HG02759 (cell line): ENCODE measurements at regions not wholly inside any gene's neighbourhood (a gene's known extent, or its start where the extent isn't known, plus 50 kb on each side); places are given as distances from the start of the nearest gene placed in this dataset.

ENCODE experiments used
- ATAC-seq: cut with Tn5 transposase; IDR thresholded peaks from one replicate; pipeline ENCODE4 v1.9.1; 2021; ENCODE audit warnings: mild to moderate bottlenecking, moderate library complexity; ENCODE audit not compliant: unreplicated experiment

GRCh38 chr1:58890113-58890512, 106.3 kb upstream of the JUN start:
- ATAC-seq = no peak

- ATAC-seq = no peak
Measured at GRCh38 chr1:58890609-58891008, 106.8 kb upstream of the JUN start.

GRCh38 chr1:58891347-58891746, 107.5 kb upstream of the JUN start:
- no peak for ATAC-seq

DNA sequence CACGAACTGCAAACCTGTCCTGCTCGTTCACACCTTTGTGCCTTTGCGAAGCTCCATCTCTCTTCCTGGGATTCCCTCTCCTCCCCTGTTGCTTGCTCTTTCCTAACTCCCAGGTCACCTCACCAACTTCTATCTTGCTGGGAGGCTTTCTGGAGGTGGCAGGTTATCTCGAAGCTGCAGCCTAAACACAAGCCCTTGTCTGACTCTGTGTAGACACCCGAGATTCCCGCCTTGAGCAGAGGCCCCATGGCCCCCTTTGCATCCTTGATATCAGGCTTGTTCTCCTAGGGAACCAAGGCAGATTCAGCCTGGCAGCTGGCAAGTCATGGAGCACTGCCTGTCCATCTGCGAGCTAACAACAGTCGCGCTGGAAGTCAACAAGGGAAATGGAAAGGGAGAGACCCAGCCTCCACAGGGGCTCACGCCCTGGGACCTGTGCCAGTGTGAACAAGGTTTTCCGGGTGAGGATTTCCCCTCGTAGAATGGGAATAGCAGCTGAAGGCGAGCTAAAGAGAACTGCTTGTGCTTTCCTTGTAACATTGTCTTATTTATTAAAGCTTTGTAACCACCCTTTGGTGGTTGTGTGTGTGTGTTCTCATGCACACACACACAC, 109.5 kb upstream of the JUN start:
- ATAC-seq = no peak

GRCh38 chr1:58895082-58895481, 111.2 kb upstream of the JUN start:
- ATAC-seq = no peak

- ATAC-seq = no peak
Measured at GRCh38 chr1:58895559-58896145, 111.8 kb upstream of the JUN start.

- ATAC-seq = no peak
Measured at GRCh38 chr1:58896246-58897183, 112.7 kb upstream of the JUN start.

DNA sequence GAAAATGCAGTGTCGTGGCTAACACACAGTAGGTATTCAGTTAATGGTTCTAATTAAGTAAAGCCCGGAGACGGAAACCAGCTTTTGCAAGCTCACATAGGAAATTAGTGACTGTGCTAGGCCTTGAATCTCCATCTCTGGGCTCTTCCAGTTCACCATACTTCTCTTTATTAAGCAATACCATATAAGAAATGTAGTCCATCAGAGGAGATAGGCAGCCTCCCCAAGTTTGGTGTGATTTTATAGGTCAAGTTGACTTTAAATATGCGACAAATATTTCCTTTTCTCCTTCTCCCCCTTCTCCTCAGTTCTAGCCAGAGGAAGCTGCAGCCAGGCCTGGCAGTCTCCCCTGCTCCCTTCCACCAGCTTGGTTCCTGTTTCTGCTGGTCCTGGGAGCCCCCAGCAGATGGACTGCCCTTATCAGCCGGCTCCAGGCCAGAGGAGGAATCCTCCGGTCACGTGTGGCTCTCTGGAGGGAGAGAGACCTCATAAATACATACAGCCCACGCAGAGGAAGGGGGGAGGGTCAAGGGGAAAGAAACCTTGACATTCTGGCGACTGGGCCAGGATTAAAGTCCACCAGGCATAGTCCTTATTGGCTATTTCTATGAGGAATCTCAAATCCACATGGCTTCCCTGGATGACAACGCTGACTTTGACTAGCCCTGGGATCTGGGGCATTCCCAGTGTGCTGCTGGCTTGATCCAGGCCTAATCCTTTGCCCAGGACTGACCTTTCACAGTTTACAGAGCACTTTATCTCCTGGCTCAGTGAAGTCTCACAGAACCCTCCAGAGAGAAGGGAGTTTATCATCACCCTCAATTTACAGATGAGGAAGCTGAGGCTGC, 115.1 kb upstream of the JUN start:
- no peak for ATAC-seq

- no peak for ATAC-seq
Measured at GRCh38 chr1:58899587-58900271, 115.9 kb upstream of the JUN start.

DNA sequence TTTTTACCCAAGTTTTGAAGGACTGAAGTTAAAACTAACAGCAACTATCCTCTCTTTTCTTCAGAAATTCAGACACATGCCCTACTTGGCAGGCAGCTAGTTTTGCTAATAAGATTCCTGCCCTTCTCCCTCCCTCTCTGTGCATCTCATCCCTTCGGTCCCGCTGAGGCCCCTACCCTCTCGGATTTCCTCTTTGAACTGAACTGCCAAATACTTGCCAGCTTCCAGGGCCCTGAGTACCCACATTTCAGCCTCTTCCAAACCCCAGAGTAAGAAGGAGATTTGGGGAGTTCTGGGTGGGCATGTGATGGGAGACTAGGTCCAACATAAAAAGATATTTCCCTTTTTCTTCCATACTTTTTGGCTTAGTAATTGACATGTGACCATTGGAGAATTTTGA, 116.5 kb upstream of the JUN start:
- ATAC-seq = no peak

DNA sequence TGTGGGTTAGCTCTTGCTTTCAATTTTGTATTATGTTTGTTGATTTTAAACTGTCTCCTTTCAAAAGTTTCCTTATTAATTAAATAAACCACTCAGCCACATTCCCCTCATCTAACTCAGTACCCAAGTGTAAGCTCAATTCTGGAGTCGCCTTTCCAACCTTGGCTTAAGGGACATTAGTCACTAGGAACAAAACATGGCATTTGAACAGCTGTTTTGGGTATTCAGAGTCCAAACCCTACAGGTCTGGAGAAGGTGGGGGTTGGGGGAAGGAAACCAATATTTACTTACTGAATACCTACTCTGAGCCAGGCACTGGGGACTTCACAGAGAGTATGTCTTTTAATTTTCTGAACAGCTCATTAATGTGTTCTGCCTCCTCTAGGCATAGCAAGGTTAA, 117.2 kb upstream of the JUN start:
- no peak for ATAC-seq

- no peak for ATAC-seq
Measured at GRCh38 chr1:58902830-58903513, 119.1 kb upstream of the JUN start.

DNA sequence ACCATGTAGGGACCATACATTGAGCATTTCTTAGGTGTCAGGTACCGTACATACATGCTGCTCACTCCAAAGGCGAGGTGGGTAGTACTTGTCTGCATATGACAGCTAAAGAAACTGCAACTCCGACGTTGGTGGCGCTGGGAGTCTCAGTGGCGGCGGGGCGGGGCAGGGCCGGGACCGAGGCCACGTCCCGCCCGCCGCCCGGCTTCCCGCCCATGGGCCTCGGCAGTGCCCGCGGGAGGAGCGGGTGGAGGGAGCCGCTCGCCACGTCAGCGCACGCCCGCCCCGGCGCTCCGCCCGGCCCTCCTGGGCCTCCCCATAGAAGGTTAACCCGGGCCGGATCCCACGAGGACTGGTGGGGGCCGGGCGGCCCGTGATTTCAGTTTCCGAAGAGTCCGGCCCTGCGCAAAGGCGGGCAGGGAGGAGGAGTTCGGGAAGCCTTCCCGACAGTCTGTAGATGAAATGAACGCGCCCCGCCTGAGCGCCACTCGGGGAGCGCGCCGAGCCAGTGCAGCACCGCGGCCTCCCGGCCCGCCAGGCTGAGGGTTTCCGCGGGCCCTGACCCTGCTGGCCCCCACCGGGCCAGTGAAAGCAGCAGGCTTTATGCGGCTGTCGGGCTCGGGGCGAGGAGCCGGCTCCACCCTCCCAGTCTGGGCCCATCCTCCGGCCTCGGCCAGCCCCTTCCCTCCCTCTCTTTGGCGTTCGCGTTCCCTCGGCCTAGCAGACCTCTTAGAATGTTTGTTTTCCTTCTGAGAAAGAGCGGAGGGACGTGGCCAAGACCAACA, 119.9 kb upstream of the JUN start:
- ATAC-seq = peak; percentile 93

DNA sequence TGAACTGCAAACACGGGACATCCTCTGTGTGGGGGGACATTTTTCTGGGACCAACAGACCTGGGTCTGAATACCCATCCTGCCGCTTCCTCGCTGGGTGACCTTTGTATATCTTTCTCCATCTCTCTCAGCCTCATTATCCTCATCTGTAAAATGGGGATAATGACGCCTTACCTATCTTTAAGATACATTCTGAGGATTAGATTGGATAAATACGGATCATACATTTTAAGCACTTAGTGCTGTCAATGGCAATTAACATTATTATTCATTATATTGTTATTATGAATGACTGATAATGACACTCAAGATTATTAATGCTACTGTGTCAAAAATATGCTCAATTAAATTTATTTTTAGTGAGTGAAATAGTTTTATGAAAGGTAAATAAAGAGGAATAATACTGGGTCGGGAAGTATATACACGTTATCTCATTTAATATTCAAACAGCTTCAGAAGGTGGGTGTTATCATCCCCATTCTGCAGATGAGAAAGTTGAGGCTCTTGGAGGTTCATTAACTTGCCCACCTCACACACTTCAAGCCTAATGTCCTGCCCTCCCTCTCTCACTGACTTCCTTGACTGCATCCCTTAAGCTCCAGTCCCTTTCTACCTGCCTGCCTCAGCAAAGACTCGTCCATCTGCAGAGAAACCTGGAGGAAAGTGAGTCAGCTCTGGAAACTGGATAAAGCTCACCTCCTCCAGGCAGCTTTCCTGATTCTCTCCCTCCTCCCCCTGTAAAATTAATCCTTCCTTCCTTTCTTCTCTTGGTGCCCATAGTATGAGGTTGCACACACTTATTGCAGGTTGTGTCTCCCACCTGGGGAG, 120.7 kb upstream of the JUN start:
- ATAC-seq = no peak

DNA sequence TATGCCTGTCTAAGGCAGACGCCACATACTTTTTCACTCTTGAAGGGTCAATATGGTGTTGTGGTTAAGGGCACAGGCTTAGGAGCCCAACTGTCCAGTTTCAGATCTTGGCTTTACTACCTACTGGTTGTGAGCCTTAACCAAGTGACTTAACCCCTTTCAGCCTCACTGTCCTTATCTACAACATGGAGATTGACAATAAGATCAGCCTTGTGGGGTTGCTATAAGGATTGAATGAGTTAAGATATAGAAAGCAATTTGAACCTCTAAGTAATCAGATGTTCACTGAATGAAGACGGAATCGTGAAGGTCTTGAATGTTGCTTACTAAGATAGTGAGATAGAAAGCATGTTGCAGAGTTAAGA, 121.3 kb upstream of the JUN start:
- ATAC-seq = no peak

- ATAC-seq = no peak
Measured at GRCh38 chr1:58905628-58906221, 121.9 kb upstream of the JUN start.

DNA sequence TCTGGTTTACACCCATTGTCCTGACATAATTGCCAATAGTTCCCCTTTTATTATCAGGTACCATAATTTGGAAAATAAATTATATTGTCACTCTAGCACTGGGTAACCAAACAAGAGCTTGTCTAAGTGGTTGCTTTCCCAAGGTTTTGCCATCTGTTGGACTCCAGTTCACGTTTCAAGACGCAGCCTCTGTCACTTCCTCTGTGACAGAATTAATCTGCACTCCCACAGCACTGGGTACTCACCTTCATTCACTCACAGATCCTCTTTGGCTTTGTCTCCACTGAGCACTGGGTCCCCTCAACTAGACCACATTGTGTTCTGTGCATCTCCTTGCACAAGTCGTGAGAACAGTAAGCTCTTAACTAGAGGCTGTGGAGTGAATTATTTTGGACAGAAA, 123.6 kb upstream of the JUN start:
- ATAC-seq = no peak
